Panc1 (cell line): ENCODE measurements at regions not wholly inside any gene's neighbourhood (a gene's known extent, or its start where the extent isn't known, plus 50 kb on each side); places are given as distances from the start of the nearest gene placed in this dataset.

Source experiments
- ATAC-seq: fragments of 200-7000 bp; cut with Tn5 transposase; 2 replicates; pipeline ENCODE4 v1.9.1; 2020; ENCODE audit warnings: mild to moderate bottlenecking, moderate library complexity
- BruUV-seq: library from RNA; stranded (reverse); fragments of 400-500 nt; replicated peaks from 2 replicates; lab custom pipeline; 2021; lab: Mats Ljungman, UMichigan
- CTCF ChIA-PET: fragments of 300-600 bp; sonication (Branson Sonifier 250); formaldehyde crosslinking; loops from one replicate; lab custom pipeline; 2022; ENCODE audit warnings: antibody characterized with exemption; lab: Charles Lee
- POLR2A ChIA-PET: fragments of 300-600 bp; sonication (Branson Sonifier 250); formaldehyde crosslinking; loops from one replicate; lab custom pipeline; 2022; ENCODE audit warnings: antibody characterized with exemption; lab: Charles Lee
- DNase-seq: peaks from one replicate; pipeline ENCODE4 v3.0.0-alpha.2; 2010; ENCODE audit warnings: low read depth, low spot score
- H3K27ac ChIP-seq: 2 replicates; pipeline ENCODE4 v1.5.1; 2011; ENCODE audit warnings: mild to moderate bottlenecking, low read length, inconsistent platforms
- H3K27me3 ChIP-seq: fragments of 200-500 bp; sonication (Bioruptor generic); 2 replicates; pipeline ENCODE4 v1.6.0; 2014; ENCODE audit warnings: low read length, inconsistent platforms; ENCODE audit not compliant: control insufficient read depth, insufficient read depth
- H3K36me3 ChIP-seq: fragments of 200-500 bp; sonication (Bioruptor generic); 2 replicates; pipeline ENCODE4 v1.5.1; 2014; ENCODE audit warnings: inconsistent platforms, mild to moderate bottlenecking, low read length, moderate library complexity; ENCODE audit not compliant: control insufficient read depth, insufficient read depth
- H3K4me1 ChIP-seq: 2 replicates; pipeline ENCODE4 v1.5.1; 2011; ENCODE audit warnings: inconsistent platforms, mild to moderate bottlenecking, low read length, moderate library complexity; ENCODE audit not compliant: control insufficient read depth, insufficient read depth
- H3K4me3 ChIP-seq, 2 experiments: 2 replicates each; pipeline ENCODE4 v1.5.1; 2011 to 2012; ENCODE audit warnings: low read depth in 2 of 2, low read length in 2 of 2, mild to moderate bottlenecking in 2 of 2, inconsistent platforms in 1 of 2, moderate library complexity in 1 of 2
- H3K9me3 ChIP-seq: fragments of 200-500 bp; sonication (Bioruptor generic); 2 replicates; pipeline ENCODE4 v1.5.1; 2014; ENCODE audit warnings: low read depth, mild to moderate bottlenecking, inconsistent platforms, low read length, moderate library complexity; ENCODE audit not compliant: control insufficient read depth, insufficient read depth
- CTCF ChIP-seq: fragments of 450-650 bp; IDR thresholded peaks from 2 replicates; pipeline ENCODE4 v1.5.1; 2017; ENCODE audit warnings: mild to moderate bottlenecking
- POLR2AphosphoS5 ChIP-seq: IDR thresholded peaks from 2 replicates; pipeline ENCODE4 v1.6.1; 2012; ENCODE audit warnings: mild to moderate bottlenecking, low read depth, low read length, moderate library complexity
- SIN3A ChIP-seq: IDR thresholded peaks from 2 replicates; pipeline ENCODE4 v1.6.1; 2012; ENCODE audit warnings: low read depth, mild to moderate bottlenecking, low read length, moderate library complexity, borderline replicate concordance; ENCODE audit not compliant: insufficient read depth
- TCF7L2 ChIP-seq: IDR thresholded peaks from 2 replicates; pipeline ENCODE4 v1.6.1; 2011; ENCODE audit warnings: mild to moderate bottlenecking, low read depth, low read length, inconsistent platforms
- in situ Hi-C: cut with HindIII; loops from 2 replicates; pipeline ENCODE4 v1.10.0; 2016; ENCODE audit warnings: low sequenced_read_pairs, low pct_unique_long_range_greater_than_20kb
- intact Hi-C: fragments of 100-400 bp; cut with micrococcal nuclease; formaldehyde crosslinking; loops from one replicate; pipeline ENCODE4 v1.10.0; 2022; ENCODE audit not compliant: unreplicated experiment
- TF ChIP-seq, protein P1 (sequence below), 2 experiments: IDR thresholded peaks; 2 replicates each; pipeline ENCODE4 v1.6.1; 2011 to 2012; ENCODE audit warnings: low read depth in 2 of 2, control low read depth in 1 of 2, low read length in 1 of 2, mild to moderate bottlenecking in 1 of 2, moderate library complexity in 1 of 2; ENCODE audit not compliant: insufficient read depth in 1 of 2

- ChIA-PET CTCF (no interaction called here), POLR2A (no interaction called here)
- Histone ChIP-seq H3K27me3 (no peaks in the 10 kb centered on the region), H3K36me3 (no peaks in the 10 kb centered on the region), H3K4me1 (no peaks in the 10 kb centered on the region), H3K9me3 (no peaks in the 10 kb centered on the region), H3K4me3 (no peak overlapping the region), H3K27ac (no peak overlapping the region)
- no peak for TF ChIP-seq POLR2AphosphoS5
- TF ChIP-seq CTCF = no peak
- TF ChIP-seq SIN3A = no peak
- TF ChIP-seq, protein P1, sequence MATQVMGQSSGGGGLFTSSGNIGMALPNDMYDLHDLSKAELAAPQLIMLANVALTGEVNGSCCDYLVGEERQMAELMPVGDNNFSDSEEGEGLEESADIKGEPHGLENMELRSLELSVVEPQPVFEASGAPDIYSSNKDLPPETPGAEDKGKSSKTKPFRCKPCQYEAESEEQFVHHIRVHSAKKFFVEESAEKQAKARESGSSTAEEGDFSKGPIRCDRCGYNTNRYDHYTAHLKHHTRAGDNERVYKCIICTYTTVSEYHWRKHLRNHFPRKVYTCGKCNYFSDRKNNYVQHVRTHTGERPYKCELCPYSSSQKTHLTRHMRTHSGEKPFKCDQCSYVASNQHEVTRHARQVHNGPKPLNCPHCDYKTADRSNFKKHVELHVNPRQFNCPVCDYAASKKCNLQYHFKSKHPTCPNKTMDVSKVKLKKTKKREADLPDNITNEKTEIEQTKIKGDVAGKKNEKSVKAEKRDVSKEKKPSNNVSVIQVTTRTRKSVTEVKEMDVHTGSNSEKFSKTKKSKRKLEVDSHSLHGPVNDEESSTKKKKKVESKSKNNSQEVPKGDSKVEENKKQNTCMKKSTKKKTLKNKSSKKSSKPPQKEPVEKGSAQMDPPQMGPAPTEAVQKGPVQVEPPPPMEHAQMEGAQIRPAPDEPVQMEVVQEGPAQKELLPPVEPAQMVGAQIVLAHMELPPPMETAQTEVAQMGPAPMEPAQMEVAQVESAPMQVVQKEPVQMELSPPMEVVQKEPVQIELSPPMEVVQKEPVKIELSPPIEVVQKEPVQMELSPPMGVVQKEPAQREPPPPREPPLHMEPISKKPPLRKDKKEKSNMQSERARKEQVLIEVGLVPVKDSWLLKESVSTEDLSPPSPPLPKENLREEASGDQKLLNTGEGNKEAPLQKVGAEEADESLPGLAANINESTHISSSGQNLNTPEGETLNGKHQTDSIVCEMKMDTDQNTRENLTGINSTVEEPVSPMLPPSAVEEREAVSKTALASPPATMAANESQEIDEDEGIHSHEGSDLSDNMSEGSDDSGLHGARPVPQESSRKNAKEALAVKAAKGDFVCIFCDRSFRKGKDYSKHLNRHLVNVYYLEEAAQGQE (IDR thresholded peaks at IDR 0.05; ENCODE audit: insufficient read depth in 1 of 2, low read depth in 2 of 2, low read length in 1 of 2) = no peak
- no peak for TF ChIP-seq TCF7L2
- in situ Hi-C loops = no loop called here
- ATAC-seq (no peak), DNase-seq (no peak)
- BruUV-seq = no TSS peak
- intact Hi-C loops = no loop called here
Measured at GRCh38 chr14:25464772-25465171, 414.8 kb upstream of the STXBP6 start.

DNA sequence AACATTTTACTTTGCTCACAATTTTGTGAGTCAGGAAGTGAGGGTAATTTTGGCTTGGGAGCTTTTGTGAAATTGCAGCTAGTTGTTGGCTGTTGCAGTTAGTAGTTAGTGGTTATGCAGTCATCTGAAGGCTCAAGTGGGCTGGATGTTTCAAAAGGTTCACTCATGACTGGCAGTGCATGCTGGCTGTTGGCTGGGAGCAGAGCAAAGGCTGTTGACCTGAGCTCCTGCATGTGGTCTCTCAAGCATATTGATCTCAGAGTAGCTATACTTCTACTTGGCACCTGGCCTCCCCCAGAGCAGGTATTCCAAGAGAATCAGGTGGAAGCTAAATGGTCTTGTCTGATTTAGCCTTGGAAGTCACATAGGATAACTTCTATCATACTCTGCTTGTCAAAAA, 414.1 kb upstream of the STXBP6 start:
- H3K9me3 ChIP-seq = no peaks in the 10 kb centered on the region
- ChIA-PET POLR2A (no interaction called here), CTCF (no interaction called here)
- no peak for DNase-seq
- TF ChIP-seq SIN3A = no peak
- no peak for ATAC-seq
- H3K4me3 ChIP-seq = no peak overlapping the region
- intact Hi-C loops (no loop called here), in situ Hi-C loops (no loop called here)
- no peaks in the 10 kb centered on the region for H3K36me3 ChIP-seq
- no peak overlapping the region for H3K27ac ChIP-seq
- H3K4me1 ChIP-seq = no peaks in the 10 kb centered on the region
- no TSS peak for BruUV-seq
- H3K27me3 ChIP-seq = no peaks in the 10 kb centered on the region

DNA sequence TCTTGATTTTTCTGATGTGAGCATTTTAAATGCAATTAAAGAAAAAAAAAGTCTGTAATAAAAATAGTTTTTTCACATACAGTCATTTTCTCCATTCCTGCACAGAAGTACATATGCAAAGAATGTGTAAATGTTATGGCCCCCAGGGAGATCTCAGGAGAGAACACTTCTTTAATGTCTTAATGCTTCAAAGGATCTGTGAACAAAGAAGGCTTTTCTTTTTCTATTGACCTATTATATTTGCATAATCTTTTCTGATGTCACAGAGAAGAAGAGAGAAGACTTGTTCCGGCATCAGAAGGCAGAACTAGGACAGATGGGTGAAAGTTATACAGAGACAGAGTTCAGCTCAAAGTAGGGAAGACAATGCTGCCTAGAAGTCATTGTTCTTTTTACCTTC, 413.5 kb upstream of the STXBP6 start:
- CTCF ChIA-PET = no interaction called here
- POLR2A ChIA-PET = no interaction called here

More for the DNA sequence above, 413.5 kb upstream of the STXBP6 start:
- Histone ChIP-seq H3K4me3 (no peak overlapping the region), H3K27me3 (no peaks in the 10 kb centered on the region), H3K27ac (no peak overlapping the region), H3K9me3 (no peaks in the 10 kb centered on the region), H3K36me3 (no peaks in the 10 kb centered on the region), H3K4me1 (no peaks in the 10 kb centered on the region)
- intact Hi-C loops (no loop called here), in situ Hi-C loops (no loop called here)
- DNase-seq = no peak
- no peak for ATAC-seq
- no TSS peak for BruUV-seq
- TF ChIP-seq, protein P1 (IDR thresholded peaks at IDR 0.05; ENCODE audit: insufficient read depth in 1 of 2, low read depth in 2 of 2, low read length in 1 of 2) = no peak
- no peak for TF ChIP-seq SIN3A
- TF ChIP-seq POLR2AphosphoS5 = no peak
